H9 (cell line): ENCODE measurements at regions not wholly inside any gene's neighbourhood (a gene's known extent, or its start where the extent isn't known, plus 50 kb on each side); places are given as distances from the start of the nearest gene placed in this dataset.
"Not testable (repeated sequence)": the region's sequence is repeated elsewhere in the genome, so short reads cannot be mapped to it uniquely, and the experiment has no call there.

Experiments used
- DNase-seq: peaks from one replicate; pipeline ENCODE4 v3.0.0-alpha.2; 2017
- H2AFZ ChIP-seq: one replicate; pipeline ENCODE4 v1.6.1; 2013; ENCODE audit warnings: mild to moderate bottlenecking, low read length, control low read depth, moderate library complexity
- H2AK5ac ChIP-seq: 2 replicates; pipeline ENCODE4 v1.6.1; 2013; ENCODE audit warnings: low read length, control low read depth, mixed read lengths; ENCODE audit not compliant: insufficient read length
- H2BK120ac ChIP-seq: one replicate; pipeline ENCODE4 v1.6.1; 2013; ENCODE audit warnings: low read depth, mild to moderate bottlenecking, low read length, control low read depth, inconsistent platforms; ENCODE audit not compliant: poor library complexity, severe bottlenecking
- H2BK12ac ChIP-seq: 2 replicates; pipeline ENCODE4 v1.6.1; 2013; ENCODE audit warnings: low read length, control low read depth, mixed read lengths, low read depth; ENCODE audit not compliant: insufficient read length
- H2BK15ac ChIP-seq: 2 replicates; pipeline ENCODE4 v1.6.1; 2013; ENCODE audit warnings: low read depth, low read length, control low read depth
- H2BK20ac ChIP-seq: one replicate; pipeline ENCODE4 v1.6.1; 2013; ENCODE audit warnings: low read depth, mild to moderate bottlenecking, low read length, control low read depth, inconsistent platforms; ENCODE audit not compliant: poor library complexity, severe bottlenecking
- H2BK5ac ChIP-seq: 2 replicates; pipeline ENCODE4 v1.6.1; 2013; ENCODE audit warnings: low read length, control low read depth, mixed read lengths; ENCODE audit not compliant: insufficient read length
- H3K14ac ChIP-seq: 2 replicates; pipeline ENCODE4 v1.6.1; 2013; ENCODE audit warnings: low read length, control low read depth; ENCODE audit not compliant: insufficient read depth
- H3K18ac ChIP-seq: 2 replicates; pipeline ENCODE4 v1.6.1; 2013; ENCODE audit warnings: low read depth, mild to moderate bottlenecking, mixed read lengths, low read length, control low read depth; ENCODE audit not compliant: insufficient read length
- H3K23ac ChIP-seq: 2 replicates; pipeline ENCODE4 v1.6.1; 2013; ENCODE audit warnings: low read length, control low read depth, mixed read lengths, low read depth; ENCODE audit not compliant: insufficient read length
- H3K23me2 ChIP-seq: 2 replicates; pipeline ENCODE4 v1.6.1; 2013; ENCODE audit warnings: low read depth, mild to moderate bottlenecking, mixed read lengths, low read length, control low read depth; ENCODE audit not compliant: insufficient read length, poor library complexity, severe bottlenecking
- H3K27ac ChIP-seq: 2 replicates; pipeline ENCODE4 v1.5.1; 2013; ENCODE audit warnings: low read length, control low read depth, mixed read lengths, low read depth; ENCODE audit not compliant: insufficient read length
- H3K27me3 ChIP-seq: 2 replicates; pipeline ENCODE4 v1.6.1; 2013; ENCODE audit warnings: low read length, control low read depth, inconsistent platforms; ENCODE audit not compliant: insufficient read depth
- H3K4ac ChIP-seq: 2 replicates; pipeline ENCODE4 v1.6.1; 2013; ENCODE audit warnings: low read depth, mild to moderate bottlenecking, control low read depth, inconsistent platforms, low read length, moderate library complexity
- H3K4me1 ChIP-seq: 2 replicates; pipeline ENCODE4 v1.6.1; 2013; ENCODE audit warnings: low read length, control low read depth, inconsistent platforms; ENCODE audit not compliant: insufficient read depth
- H3K4me2 ChIP-seq: 2 replicates; pipeline ENCODE4 v1.6.1; 2013; ENCODE audit warnings: low read length, control low read depth, mixed read lengths; ENCODE audit not compliant: insufficient read length, insufficient read depth
- H3K56ac ChIP-seq: 2 replicates; pipeline ENCODE4 v1.6.1; 2013; ENCODE audit warnings: low read depth, mild to moderate bottlenecking, mixed read lengths, low read length, control low read depth; ENCODE audit not compliant: insufficient read length
- H3K79me1 ChIP-seq: 2 replicates; pipeline ENCODE4 v1.6.1; 2013; ENCODE audit warnings: low read depth, mild to moderate bottlenecking, moderate library complexity, low read length, control low read depth, inconsistent platforms; ENCODE audit not compliant: insufficient read depth, poor library complexity, severe bottlenecking
- H3K79me2 ChIP-seq: 2 replicates; pipeline ENCODE4 v1.6.1; 2013; ENCODE audit warnings: low read length, control low read depth, inconsistent platforms; ENCODE audit not compliant: insufficient read depth
- H3K9ac ChIP-seq: 2 replicates; pipeline ENCODE4 v1.6.1; 2013; ENCODE audit warnings: low read length, control low read depth, mixed read lengths; ENCODE audit not compliant: insufficient read length; ENCODE audit errors: extremely low read depth
- H3K9me3 ChIP-seq: one replicate; pipeline ENCODE4 v1.6.1; 2013; ENCODE audit warnings: low read depth, low read length, inconsistent platforms; ENCODE audit not compliant: control insufficient read depth
- H3T11ph ChIP-seq: one replicate; pipeline ENCODE4 v1.6.1; 2013; ENCODE audit warnings: mild to moderate bottlenecking, low read length, control low read depth, inconsistent platforms
- H4K20me1 ChIP-seq: one replicate; pipeline ENCODE4 v1.6.1; 2013; ENCODE audit not compliant: control insufficient read depth, insufficient read length, insufficient read depth
- H4K5ac ChIP-seq: 2 replicates; pipeline ENCODE4 v1.6.1; 2013; ENCODE audit warnings: low read depth, mild to moderate bottlenecking, mixed read lengths, low read length, control low read depth; ENCODE audit not compliant: insufficient read length
- H4K8ac ChIP-seq: replicated peaks from 2 replicates; pipeline ENCODE4 v1.6.1; 2013; ENCODE audit warnings: low read length, control low read depth, mixed read lengths, low read depth; ENCODE audit not compliant: insufficient read length
- H4K91ac ChIP-seq: 2 replicates; pipeline ENCODE4 v1.6.1; 2013; ENCODE audit warnings: low read depth, mild to moderate bottlenecking, moderate library complexity, mixed read lengths, low read length, control low read depth; ENCODE audit not compliant: insufficient read length
- H3K27ac Mint-ChIP-seq, 3 experiments: 2 replicates in 2 of 3; 3 replicates in 1 of 3; pipeline ENCODE4 v1.8.0; 2020 to 2021; ENCODE audit warnings: mixed read lengths in 3 of 3, mild to moderate bottlenecking in 1 of 3, moderate library complexity in 1 of 3
- H3K27me3 Mint-ChIP-seq: 2 replicates; pipeline ENCODE4 v1.8.0; 2021; ENCODE audit warnings: low read depth, mild to moderate bottlenecking, moderate library complexity, mixed read lengths
- H3K36me3 Mint-ChIP-seq, 3 experiments: 2 replicates in 2 of 3; 3 replicates in 1 of 3; pipeline ENCODE4 v1.8.0; 2020 to 2021; ENCODE audit warnings: low read depth in 3 of 3, mixed read lengths in 3 of 3; ENCODE audit not compliant: insufficient read depth in 1 of 3
- H3K4me1 Mint-ChIP-seq, 2 experiments: 2 replicates each; pipeline ENCODE4 v1.8.0; 2020; ENCODE audit warnings: mixed read lengths in 2 of 2
- H3K4me3 Mint-ChIP-seq, 2 experiments: 2 replicates in 1 of 2; 3 replicates in 1 of 2; pipeline ENCODE4 v1.8.0; 2020 to 2021; ENCODE audit warnings: mild to moderate bottlenecking in 2 of 2, mixed read lengths in 2 of 2, moderate library complexity in 1 of 2
- H3K9me3 Mint-ChIP-seq, 2 experiments: 2 replicates in 1 of 2; 3 replicates in 1 of 2; pipeline ENCODE4 v1.8.0; 2020; ENCODE audit warnings: mild to moderate bottlenecking in 2 of 2, mixed read lengths in 2 of 2, moderate library complexity in 1 of 2
- WGBS: extraction: QIAGEN DNeasy Blood & Tissue Kit; methylation state at CpG from one replicate; pipeline ENCODE4 v1.1.7; 2013; ENCODE audit warnings: missing lambda C conversion rate, low lambda C conversion rate, mixed read lengths; ENCODE audit not compliant: insufficient read length; ENCODE audit errors: extremely low coverage; 5-methylcytosine and 5-hydroxymethylcytosine counted together
- TF ChIP-seq, protein P1 (sequence below): fragments of 200-600 bp; sonication (generic); conservative IDR thresholded peaks from 3 replicates; pipeline ENCODE4 v1.8.0; 2021; ENCODE audit warnings: antibody characterized with exemption, mild to moderate bottlenecking

DNA sequence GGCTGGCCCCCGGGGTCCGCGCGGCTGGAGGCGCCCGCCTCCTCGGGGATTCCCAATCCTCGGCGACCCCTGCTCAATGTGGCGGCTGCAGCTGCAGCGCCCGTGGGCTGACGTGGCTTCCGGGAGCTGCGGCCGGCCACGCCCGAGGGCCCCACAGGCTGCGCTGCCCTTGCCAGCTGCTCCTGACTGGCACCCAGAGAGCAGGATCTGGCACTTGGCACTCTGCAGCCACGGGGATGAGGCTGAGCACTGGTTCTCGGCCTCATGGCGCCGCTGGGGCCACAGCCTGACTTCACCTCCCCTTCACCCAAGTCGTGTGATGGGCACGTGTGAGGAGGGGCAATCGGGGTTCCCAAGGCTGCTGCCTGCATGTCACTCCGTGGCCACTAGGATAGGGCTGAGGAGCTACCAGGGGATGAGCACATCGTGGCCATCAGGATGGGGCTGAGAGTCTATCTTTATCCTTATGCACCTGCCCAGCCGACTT is 267.8 kb upstream of the FRG2C start:
- Histone ChIP-seq H3K79me2 (no peaks in the 10 kb centered on the region), H2AFZ (no peak overlapping the region), H3K79me1 (no peaks in the 10 kb centered on the region), H2AK5ac (no peak overlapping the region), H3T11ph (no peak overlapping the region), H4K8ac (no peak overlapping the region), H4K91ac (no peak overlapping the region), H3K27ac (no peak overlapping the region), H3K14ac (no peak overlapping the region), H3K56ac (no peak overlapping the region), H3K27me3 (no peaks in the 10 kb centered on the region), H3K9ac (no peak overlapping the region), H3K4ac (no peak overlapping the region), H3K9me3 (no peaks in the 10 kb centered on the region), H3K4me2 (no peak overlapping the region), H3K23ac (no peak overlapping the region), H2BK20ac (no peak overlapping the region), H4K5ac (no peak overlapping the region), H3K4me1 (no peaks in the 10 kb centered on the region; the same call in 1 of the 2 replicates), H2BK120ac (no peak overlapping the region), H3K18ac (no peak overlapping the region), H2BK12ac (no peak overlapping the region), H3K23me2 (no peaks in the 10 kb centered on the region), H2BK15ac (no peak overlapping the region), H2BK5ac (no peak overlapping the region), H4K20me1 (no peaks in the 10 kb centered on the region)
- Mint-ChIP-seq H3K27ac (no peak overlapping the region), H3K4me1 (peaks cover 16 to 21% of the 10 kb centered on the region in 2 experiments), H3K9me3 (peaks cover 2 to 14% of the 10 kb centered on the region in 2 experiments; a peak in 4 of 5 replicates), H3K4me3 (no peak overlapping the region), H3K36me3 (peaks cover 3 to 13% (median 7%) of the 10 kb centered on the region in 3 experiments; a peak in 5 of 7 replicates), H3K27me3 (peaks cover 12% of the 10 kb centered on the region)
- DNase-seq, result no peak
- no CpG with 5 or more reads among the region's 29 CpGs for WGBS
- TF ChIP-seq, protein P1, sequence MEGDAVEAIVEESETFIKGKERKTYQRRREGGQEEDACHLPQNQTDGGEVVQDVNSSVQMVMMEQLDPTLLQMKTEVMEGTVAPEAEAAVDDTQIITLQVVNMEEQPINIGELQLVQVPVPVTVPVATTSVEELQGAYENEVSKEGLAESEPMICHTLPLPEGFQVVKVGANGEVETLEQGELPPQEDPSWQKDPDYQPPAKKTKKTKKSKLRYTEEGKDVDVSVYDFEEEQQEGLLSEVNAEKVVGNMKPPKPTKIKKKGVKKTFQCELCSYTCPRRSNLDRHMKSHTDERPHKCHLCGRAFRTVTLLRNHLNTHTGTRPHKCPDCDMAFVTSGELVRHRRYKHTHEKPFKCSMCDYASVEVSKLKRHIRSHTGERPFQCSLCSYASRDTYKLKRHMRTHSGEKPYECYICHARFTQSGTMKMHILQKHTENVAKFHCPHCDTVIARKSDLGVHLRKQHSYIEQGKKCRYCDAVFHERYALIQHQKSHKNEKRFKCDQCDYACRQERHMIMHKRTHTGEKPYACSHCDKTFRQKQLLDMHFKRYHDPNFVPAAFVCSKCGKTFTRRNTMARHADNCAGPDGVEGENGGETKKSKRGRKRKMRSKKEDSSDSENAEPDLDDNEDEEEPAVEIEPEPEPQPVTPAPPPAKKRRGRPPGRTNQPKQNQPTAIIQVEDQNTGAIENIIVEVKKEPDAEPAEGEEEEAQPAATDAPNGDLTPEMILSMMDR, result 0 out of 3 replicates have a peak, but pooled peaks have one; percentile 17

DNA sequence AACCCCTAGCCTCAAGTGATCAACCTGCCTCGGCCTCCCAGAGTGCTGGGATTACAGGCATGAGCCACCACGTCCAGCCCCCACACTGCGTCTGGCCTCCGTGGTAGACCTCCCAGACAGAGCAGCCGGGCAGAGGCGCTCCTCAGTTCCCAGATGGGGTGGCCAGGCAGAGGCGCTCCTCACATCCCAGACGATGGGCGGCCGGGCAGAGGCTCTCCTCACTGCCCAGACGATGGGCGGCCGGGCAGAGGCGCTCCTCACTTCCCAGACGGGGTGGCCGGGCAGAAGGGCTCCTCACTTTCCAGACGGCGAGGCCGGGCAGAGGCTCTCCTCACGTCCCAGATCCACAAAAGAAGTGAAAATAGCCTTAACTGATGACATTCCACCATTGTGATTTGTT is 266.6 kb upstream of the FRG2C start:
- not testable (repeated sequence) for DNase-seq, H3K4me1 ChIP-seq, H2AFZ ChIP-seq, H3K23ac ChIP-seq, H2BK12ac ChIP-seq, H3K4me2 ChIP-seq, H3K56ac ChIP-seq, H3K79me1 ChIP-seq, H4K91ac ChIP-seq, H2BK120ac ChIP-seq, H3K4ac ChIP-seq, H2BK20ac ChIP-seq, H2AK5ac ChIP-seq, H4K5ac ChIP-seq, H3T11ph ChIP-seq, H3K9me3 ChIP-seq, H3K14ac ChIP-seq, H3K27me3 ChIP-seq, H4K20me1 ChIP-seq, H2BK15ac ChIP-seq, H2BK5ac ChIP-seq, H3K18ac ChIP-seq, H3K4me3 Mint-ChIP-seq, H3K79me2 ChIP-seq, H4K8ac ChIP-seq, H3K9ac ChIP-seq, H3K23me2 ChIP-seq, H3K27ac ChIP-seq, H3K27ac Mint-ChIP-seq
- Mint-ChIP-seq H3K9me3 (peaks cover 2 to 14% of the 10 kb centered on the region in 2 experiments; a peak in 4 of 5 replicates), H3K27me3 (peaks cover 13% of the 10 kb centered on the region), H3K36me3 (peaks cover 3 to 13% (median 7%) of the 10 kb centered on the region in 3 experiments; a peak in 5 of 7 replicates), H3K4me1 (peaks cover 16 to 21% of the 10 kb centered on the region in 2 experiments)
- WGBS, result no CpG with 5 or more reads among the region's 20 CpGs
